Epithelial cell of proximal tubule (primary cell): ENCODE measurements at regions not wholly inside any gene's neighbourhood (a gene's known extent, or its start where the extent isn't known, plus 50 kb on each side); places are given as distances from the start of the nearest gene placed in this dataset.
"Not testable (repeated sequence)": the region's sequence is repeated elsewhere in the genome, so short reads cannot be mapped to it uniquely, and the experiment has no call there.

Experiments
- DNase-seq: peaks from one replicate; pipeline ENCODE4 v3.0.0-alpha.2; 2011; ENCODE audit warnings: low read depth
- H3K4me3 ChIP-seq: 2 replicates; pipeline ENCODE4 v1.5.1; 2011; ENCODE audit warnings: low read depth, mild to moderate bottlenecking, low read length
- TF ChIP-seq, protein P1 (sequence below): conservative IDR thresholded peaks from 2 replicates; pipeline ENCODE4 v1.5.1; 2012; ENCODE audit warnings: low read depth, mild to moderate bottlenecking, low read length

DNA sequence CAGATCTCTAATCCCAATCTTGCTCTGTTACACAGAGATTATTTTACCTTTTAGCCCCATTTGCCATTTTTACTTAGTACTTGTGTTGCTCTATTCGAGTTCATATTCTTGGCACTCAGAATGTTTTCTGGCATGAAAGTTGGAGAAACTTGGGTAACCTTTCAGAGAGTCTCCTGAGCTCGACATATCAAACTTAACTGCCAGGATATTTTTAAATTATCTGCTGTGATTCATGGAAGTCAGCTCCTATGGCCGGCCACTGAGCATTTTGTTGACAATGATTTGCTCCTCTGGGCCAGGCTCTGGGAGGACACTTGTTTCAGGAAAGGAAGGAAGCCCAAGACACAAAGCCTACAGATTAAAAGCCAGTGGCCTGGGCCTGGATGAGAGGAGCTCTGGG lies 396.7 kb downstream of the TNS3 start:
- TF ChIP-seq, protein P1, sequence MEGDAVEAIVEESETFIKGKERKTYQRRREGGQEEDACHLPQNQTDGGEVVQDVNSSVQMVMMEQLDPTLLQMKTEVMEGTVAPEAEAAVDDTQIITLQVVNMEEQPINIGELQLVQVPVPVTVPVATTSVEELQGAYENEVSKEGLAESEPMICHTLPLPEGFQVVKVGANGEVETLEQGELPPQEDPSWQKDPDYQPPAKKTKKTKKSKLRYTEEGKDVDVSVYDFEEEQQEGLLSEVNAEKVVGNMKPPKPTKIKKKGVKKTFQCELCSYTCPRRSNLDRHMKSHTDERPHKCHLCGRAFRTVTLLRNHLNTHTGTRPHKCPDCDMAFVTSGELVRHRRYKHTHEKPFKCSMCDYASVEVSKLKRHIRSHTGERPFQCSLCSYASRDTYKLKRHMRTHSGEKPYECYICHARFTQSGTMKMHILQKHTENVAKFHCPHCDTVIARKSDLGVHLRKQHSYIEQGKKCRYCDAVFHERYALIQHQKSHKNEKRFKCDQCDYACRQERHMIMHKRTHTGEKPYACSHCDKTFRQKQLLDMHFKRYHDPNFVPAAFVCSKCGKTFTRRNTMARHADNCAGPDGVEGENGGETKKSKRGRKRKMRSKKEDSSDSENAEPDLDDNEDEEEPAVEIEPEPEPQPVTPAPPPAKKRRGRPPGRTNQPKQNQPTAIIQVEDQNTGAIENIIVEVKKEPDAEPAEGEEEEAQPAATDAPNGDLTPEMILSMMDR: no peak
- DNase-seq: no peak
- H3K4me3 ChIP-seq: no peak overlapping the region

DNA sequence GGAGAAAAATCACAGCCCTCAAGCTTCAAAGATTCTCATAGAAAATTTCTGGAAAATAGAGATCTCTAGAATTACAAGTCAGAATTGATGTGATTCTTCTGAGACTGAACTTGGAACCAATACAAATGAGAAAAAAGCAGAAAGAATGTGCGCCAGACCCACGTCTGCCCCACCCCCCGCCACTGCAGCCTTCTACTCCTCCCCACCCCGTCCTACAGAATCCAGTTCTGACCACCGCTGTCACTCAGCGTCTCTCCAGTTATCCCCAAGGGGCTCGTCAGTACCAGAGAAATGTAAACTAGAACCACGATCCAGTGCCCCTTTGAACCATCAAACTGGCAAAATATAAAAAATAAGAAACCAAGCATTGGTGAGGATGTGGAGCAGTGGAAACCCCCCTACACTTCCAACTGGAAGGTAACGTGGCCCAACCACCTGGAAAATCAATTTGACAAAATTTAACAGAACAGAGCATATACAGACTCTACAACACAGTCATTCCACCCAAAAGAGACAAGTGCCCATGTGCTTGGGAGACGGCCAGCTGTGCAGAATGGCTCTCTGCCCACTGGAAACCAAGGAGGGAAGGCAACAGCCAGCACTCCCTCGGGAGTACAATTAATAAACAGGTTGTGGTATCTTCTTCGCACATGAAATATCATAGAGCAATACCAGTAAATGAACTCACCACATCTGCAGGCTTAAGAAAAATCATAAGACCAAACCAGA lies 397.9 kb downstream of the TNS3 start:
- DNase-seq: no peak
- H3K4me3 ChIP-seq: no peak overlapping the region
- TF ChIP-seq, protein P1: no peak

DNA sequence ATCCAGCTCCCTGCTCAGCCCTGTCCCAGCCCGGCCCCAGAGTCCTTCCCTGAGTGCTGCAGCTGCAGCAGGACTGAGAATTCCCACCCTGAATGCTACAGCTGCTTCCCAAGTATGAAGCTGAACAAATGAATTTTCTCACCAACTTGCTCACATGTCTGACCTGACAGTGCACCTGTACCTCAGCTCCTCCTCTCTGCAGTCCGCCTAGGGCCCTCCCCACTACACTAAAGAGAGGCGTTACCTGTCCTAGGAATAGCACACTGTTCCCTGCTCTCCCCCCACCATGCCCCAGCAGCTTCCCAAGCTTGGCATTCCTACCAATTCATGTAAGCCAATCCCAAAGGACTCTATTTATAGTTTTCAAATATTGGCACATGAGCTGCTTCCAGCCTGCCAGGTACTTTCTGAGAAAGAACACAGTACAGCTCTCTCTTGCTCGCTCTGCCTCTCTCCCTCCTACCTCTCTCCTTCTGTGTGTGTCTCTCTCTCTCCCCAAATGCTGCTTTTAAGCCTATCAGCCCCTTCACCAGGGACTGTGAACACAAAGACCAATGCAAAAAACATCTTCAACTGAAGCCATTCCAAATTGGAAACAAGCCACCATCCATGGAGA lies 400.1 kb downstream of the TNS3 start:
- TF ChIP-seq, protein P1: no peak
- no peak overlapping the region for H3K4me3 ChIP-seq
- no peak for DNase-seq

DNA sequence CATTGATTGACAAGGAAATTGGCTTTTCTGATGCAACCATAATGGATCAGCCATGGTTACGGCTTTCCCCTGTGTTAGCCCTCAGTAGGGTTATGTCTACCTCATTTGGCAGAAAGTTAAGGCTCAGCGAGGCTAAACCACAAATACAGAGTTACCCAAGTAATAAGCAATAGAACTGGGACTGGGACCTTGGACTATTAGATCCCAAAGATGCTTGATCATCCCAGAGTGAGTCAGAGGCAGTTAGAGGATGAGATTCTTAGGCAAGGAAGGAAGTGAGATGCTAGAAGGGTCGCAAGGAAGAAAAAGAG lies 401.4 kb downstream of the TNS3 start:
- peak; percentile 47 for DNase-seq
- TF ChIP-seq, protein P1: no peak

DNA sequence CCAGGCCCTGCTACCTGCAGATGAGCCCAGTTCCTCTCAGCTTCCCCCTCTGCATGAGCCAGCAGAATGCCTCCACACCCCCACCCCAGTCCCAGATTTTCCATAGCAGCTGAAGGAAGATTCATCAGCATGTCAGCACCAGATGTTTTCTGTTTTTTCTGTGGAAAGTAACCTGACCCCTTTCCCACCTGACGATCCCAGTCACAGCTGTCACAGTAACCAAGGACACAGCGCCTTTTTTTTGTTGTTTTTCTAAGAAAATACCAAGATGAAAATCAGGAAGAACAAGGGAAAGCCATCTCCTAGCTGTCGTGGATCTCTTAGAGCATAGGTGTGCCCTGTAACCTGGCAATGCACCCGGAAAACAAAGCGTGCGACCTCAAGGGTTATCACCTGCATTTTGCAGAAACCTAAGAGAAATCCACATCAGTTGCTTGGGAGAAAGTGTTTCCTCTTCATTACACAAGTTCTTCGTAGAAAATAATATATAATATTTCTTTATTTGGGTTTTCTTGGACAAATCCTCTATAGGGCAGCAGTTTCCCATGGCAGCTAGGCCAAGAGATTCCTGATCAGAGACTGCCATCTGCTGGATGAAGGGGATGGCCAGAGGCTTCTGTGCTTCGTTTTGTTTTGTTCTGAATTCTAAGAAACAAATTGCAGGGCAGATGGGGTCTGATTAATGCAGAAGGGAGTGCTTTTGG lies 401.9 kb downstream of the TNS3 start:
- H3K4me3 ChIP-seq: no peak overlapping the region
- DNase-seq: no peak
- TF ChIP-seq, protein P1: peak; percentile 98

More for the DNA sequence above, 401.4 kb downstream of the TNS3 start:
- no peak overlapping the region for H3K4me3 ChIP-seq

DNA sequence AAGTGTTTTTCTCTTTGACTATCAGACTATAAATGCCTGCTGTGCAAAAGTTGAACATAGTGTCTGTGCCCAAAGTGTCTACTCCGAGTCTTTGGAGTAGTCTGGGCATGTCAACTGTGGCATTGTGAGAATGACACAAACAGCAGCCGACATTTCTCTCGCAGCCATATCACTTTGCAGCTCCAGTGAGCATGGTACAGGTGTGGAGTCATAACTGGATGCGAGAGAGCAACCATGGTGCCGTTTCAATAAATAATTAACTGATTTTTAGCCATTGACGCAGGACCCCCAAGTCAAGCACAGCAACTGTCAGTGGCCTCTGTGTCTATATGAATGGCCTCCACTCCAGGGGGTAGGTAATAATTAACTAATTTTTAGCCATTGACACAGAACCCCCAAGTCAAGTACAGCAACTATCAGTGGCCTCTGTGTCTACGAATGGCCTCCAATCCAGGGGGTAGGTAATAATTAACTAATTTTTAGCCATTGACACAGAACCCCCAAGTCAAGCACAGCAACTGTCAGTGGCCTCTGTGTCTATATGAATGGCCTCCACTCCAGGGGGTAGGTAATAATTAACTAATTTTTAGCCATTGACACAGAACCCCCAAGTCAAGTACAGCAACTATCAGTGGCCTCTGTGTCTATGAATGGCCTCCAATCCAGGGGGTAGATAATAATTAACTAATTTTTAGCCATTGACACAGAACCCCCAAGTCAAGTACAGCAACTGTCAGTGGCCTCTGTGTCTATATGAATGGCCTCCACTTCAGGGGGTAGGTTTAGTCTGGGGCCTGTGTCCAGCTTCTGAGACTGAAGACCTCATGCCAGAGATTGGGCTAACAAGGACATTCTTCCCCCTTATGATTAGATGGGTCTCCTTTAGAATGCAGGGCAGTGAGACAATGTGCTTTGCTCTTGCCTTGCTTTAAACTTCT lies 409.0 kb downstream of the TNS3 start:
- not testable (repeated sequence) for DNase-seq, H3K4me3 ChIP-seq

DNA sequence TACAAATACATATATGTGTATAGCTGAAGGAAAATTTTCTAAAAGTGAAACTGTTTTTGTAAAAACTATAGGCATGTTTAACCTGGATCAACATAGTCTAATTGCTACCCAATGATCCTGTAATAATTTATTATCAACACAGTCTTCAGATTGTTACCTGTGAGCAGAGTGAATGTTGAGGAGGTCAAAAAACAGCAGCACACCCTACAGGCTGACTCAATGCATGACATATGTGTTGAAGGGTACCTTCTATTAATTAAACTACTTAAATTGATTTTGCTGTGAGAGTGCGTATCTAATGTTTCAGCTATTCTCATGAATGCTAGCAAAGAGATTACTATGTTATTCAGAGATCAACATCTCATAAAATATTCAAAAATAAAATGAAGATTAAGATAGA lies 411.4 kb downstream of the TNS3 start:
- TF ChIP-seq, protein P1: peak; percentile 69
- DNase-seq: no peak
- H3K4me3 ChIP-seq: no peak overlapping the region
